ENCODE measurements at regions not wholly inside any gene's neighbourhood (a gene's known extent, or its start where the extent isn't known, plus 50 kb on each side); places are given as distances from the start of the nearest gene placed in this dataset.

- TF ChIP-seq CTCF (conservative IDR thresholded peaks at IDR 0.05; ENCODE audit: low read depth, low read length), result no peak
- no peak for TF ChIP-seq EZH2 (IDR thresholded peaks at IDR 0.05; ENCODE audit: borderline replicate concordance, low read depth, low read length, poor library complexity, severe bottlenecking)
These were observed 107.8 kb upstream of the SHH start for GRCh38 chr7:155920068-155920461.
